Activated CD8-positive, alpha-beta T cell treated with anti-CD3 and anti-CD28 coated beads for 36 hours (primary cell): ENCODE measurements at regions not wholly inside any gene's neighbourhood (a gene's known extent, or its start where the extent isn't known, plus 50 kb on each side); places are given as distances from the start of the nearest gene placed in this dataset.

Experiments used
- ATAC-seq: fragments of 200-7000 bp; cut with Tn5 transposase; one replicate; pipeline ENCODE4 v1.10.0; 2021; ENCODE audit warnings: mild to moderate bottlenecking, moderate library complexity
- CTCF ChIA-PET: fragments of 350-600 bp; sonication (Branson Sonifier 250); formaldehyde crosslinking; loops from one replicate; lab custom pipeline; 2021; ENCODE audit warnings: antibody characterized with exemption; lab: Charles Lee
- POLR2A ChIA-PET: fragments of 350-600 bp; sonication (Branson Sonifier 250); formaldehyde crosslinking; loops from one replicate; lab custom pipeline; 2021; ENCODE audit warnings: antibody characterized with exemption; lab: Charles Lee
- DNase-seq: peaks from one replicate; pipeline ENCODE4 v3.0.0-alpha.2; 2020
- H3K27ac Mint-ChIP-seq: one replicate; pipeline ENCODE4 v1.8.0; 2021; ENCODE audit warnings: mild to moderate bottlenecking, mixed read lengths
- H3K27me3 Mint-ChIP-seq: one replicate; pipeline ENCODE4 v1.8.0; 2021; ENCODE audit warnings: mixed read lengths
- H3K36me3 Mint-ChIP-seq: one replicate; pipeline ENCODE4 v1.8.0; 2021; ENCODE audit warnings: low read depth, mixed read lengths
- H3K4me1 Mint-ChIP-seq: one replicate; pipeline ENCODE4 v1.8.0; 2021; ENCODE audit warnings: low read depth, mixed read lengths
- H3K4me3 Mint-ChIP-seq: one replicate; pipeline ENCODE4 v1.8.0; 2021; ENCODE audit warnings: mild to moderate bottlenecking, moderate library complexity, mixed read lengths
- H3K9me3 Mint-ChIP-seq: one replicate; pipeline ENCODE4 v1.8.0; 2021; ENCODE audit warnings: mixed read lengths
- CTCF ChIP-seq: fragments of 200-600 bp; IDR thresholded peaks from one replicate; pipeline ENCODE4 v1.8.0; 2022; ENCODE audit warnings: antibody characterized with exemption, mild to moderate bottlenecking
- intact Hi-C: fragments of 100-400 bp; cut with micrococcal nuclease; formaldehyde crosslinking; loops from one replicate; pipeline ENCODE4 v1.10.0; 2022

GRCh38 chr20:52624281-52624680, 347.9 kb upstream of the TSHZ2 start:
- no peaks in the 10 kb centered on the region for H3K9me3 Mint-ChIP-seq
- CTCF ChIA-PET, result no interaction called here
- H3K4me1 Mint-ChIP-seq, result no peaks in the 10 kb centered on the region
- no peak overlapping the region for H3K4me3 Mint-ChIP-seq
- DNase-seq (no peak), ATAC-seq (no peak)
- peaks cover 6% of the 10 kb centered on the region for H3K27me3 Mint-ChIP-seq
- no peaks in the 10 kb centered on the region for H3K36me3 Mint-ChIP-seq
- no peak for TF ChIP-seq CTCF
- POLR2A ChIA-PET, result no interaction called here
- H3K27ac Mint-ChIP-seq, result no peak overlapping the region
- intact Hi-C loops, result no loop called here

GRCh38 chr20:52622081-52622480, 350.1 kb upstream of the TSHZ2 start:
- Mint-ChIP-seq H3K9me3 (no peaks in the 10 kb centered on the region), H3K27me3 (peaks cover 4% of the 10 kb centered on the region), H3K36me3 (no peaks in the 10 kb centered on the region), H3K4me1 (peaks cover 3% of the 10 kb centered on the region), H3K4me3 (no peak overlapping the region), H3K27ac (no peak overlapping the region)
- DNase-seq (no peak), ATAC-seq (no peak)
- intact Hi-C loops, result no loop called here
- ChIA-PET POLR2A (no interaction called here), CTCF (no interaction called here)
- TF ChIP-seq CTCF, result no peak

GRCh38 chr20:52621401-52621800, 350.8 kb upstream of the TSHZ2 start:
- intact Hi-C loops, result no loop called here
- DNase-seq, result no peak
- ChIA-PET CTCF (no interaction called here), POLR2A (no interaction called here)
- H3K4me3 Mint-ChIP-seq, result no peak overlapping the region
- no peaks in the 10 kb centered on the region for H3K9me3 Mint-ChIP-seq
- H3K27me3 Mint-ChIP-seq, result peaks cover 4% of the 10 kb centered on the region
- no peak for ATAC-seq
- TF ChIP-seq CTCF, result no peak
- H3K4me1 Mint-ChIP-seq, result peaks cover 3% of the 10 kb centered on the region
- H3K27ac Mint-ChIP-seq, result no peak overlapping the region
- no peaks in the 10 kb centered on the region for H3K36me3 Mint-ChIP-seq

- H3K27me3 Mint-ChIP-seq, result peaks cover 9% of the 10 kb centered on the region
Measured at GRCh38 chr20:52619671-52620070, 352.5 kb upstream of the TSHZ2 start.

GRCh38 chr20:52619101-52619500, 353.1 kb upstream of the TSHZ2 start:
- Mint-ChIP-seq H3K9me3 (no peaks in the 10 kb centered on the region), H3K4me3 (no peak overlapping the region), H3K4me1 (peaks cover 5% of the 10 kb centered on the region), H3K27me3 (peaks cover 11% of the 10 kb centered on the region), H3K36me3 (no peaks in the 10 kb centered on the region), H3K27ac (no peak overlapping the region)
- ATAC-seq (no peak), DNase-seq (no peak)
- no peak for TF ChIP-seq CTCF
- ChIA-PET POLR2A (no interaction called here), CTCF (no interaction called here)
- intact Hi-C loops, result no loop called here

More at GRCh38 chr20:52619671-52620070, 352.5 kb upstream of the TSHZ2 start:
- Mint-ChIP-seq H3K4me3 (no peak overlapping the region), H3K36me3 (no peaks in the 10 kb centered on the region), H3K4me1 (peaks cover 5% of the 10 kb centered on the region), H3K9me3 (no peaks in the 10 kb centered on the region), H3K27ac (no peak overlapping the region)
- ATAC-seq, result no peak
- TF ChIP-seq CTCF, result no peak
- intact Hi-C loops, result no loop called here
- no peak for DNase-seq
- CTCF ChIA-PET, result no interaction called here
- POLR2A ChIA-PET, result no interaction called here
